ENCODE measurements at regions not wholly inside any gene's neighbourhood (a gene's known extent, or its start where the extent isn't known, plus 50 kb on each side); places are given as distances from the start of the nearest gene placed in this dataset.

DNA sequence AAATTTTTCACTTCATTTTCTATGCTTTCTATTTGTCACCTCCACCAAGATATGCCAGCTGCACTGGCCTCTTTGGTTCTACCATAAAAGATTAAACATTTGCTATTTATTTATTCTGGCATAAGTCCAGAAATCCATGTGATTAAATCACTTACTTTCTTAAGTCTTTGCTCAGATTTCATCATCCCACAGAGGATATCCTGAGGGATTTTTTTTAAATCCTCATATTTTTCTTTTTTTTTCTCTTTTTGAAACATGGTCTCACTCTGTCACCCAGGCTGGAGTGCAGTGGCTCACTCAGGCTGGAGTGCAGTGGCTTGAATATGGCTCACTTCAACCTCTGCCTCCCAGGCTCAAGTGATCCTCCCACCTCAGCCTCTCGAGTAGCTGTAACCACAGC is 645.4 kb upstream of the ATXN7L3B start:
- H3K36me3 ChIP-seq (ENCODE audit: insufficient read depth) = no peaks in the 10 kb centered on the region
- H3K4me3 ChIP-seq = no peak overlapping the region
- ATAC-seq (no peak), DNase-seq (ENCODE audit: low spot score) (no peak)
- H3K4me3 Mint-ChIP-seq = no peak overlapping the region
- H3K27me3 ChIP-seq (ENCODE audit: insufficient read depth) = no peaks in the 10 kb centered on the region
- H3K9me2 ChIP-seq (ENCODE audit: insufficient read depth) = peaks cover 5% of the 10 kb centered on the region; the same call in 1 of the 2 replicates
- H2AFZ ChIP-seq = no peak overlapping the region
- H3K27ac ChIP-seq (ENCODE audit: low read depth) = no peak overlapping the region
- no peaks in the 10 kb centered on the region for H3K27me3 Mint-ChIP-seq (ENCODE audit: insufficient read depth, low read depth, poor library complexity)
- no peaks in the 10 kb centered on the region for H3K4me1 ChIP-seq (ENCODE audit: insufficient read depth)
- no peaks in the 10 kb centered on the region for H4K20me1 ChIP-seq (replicated peaks; ENCODE audit: insufficient read depth)
- no peaks in the 10 kb centered on the region for H3K79me2 ChIP-seq (replicated peaks; ENCODE audit: insufficient read depth)
- peaks cover 9% of the 10 kb centered on the region; the same call in 2 of the 3 replicates for H3K4me1 Mint-ChIP-seq
- H3K4me2 ChIP-seq = no peak overlapping the region
- no peaks in the 10 kb centered on the region; the same call in 2 of the 3 replicates for H3K9me3 Mint-ChIP-seq
- TF ChIP-seq CREB1 (CRISPR knock-in tag; IDR thresholded peaks at IDR 0.05; ENCODE audit: low read depth) (no peak), CTCF (conservative IDR thresholded peaks at IDR 0.05; ENCODE audit: low read depth in 2 of 2) (no peak)
- H3F3A ChIP-seq (replicated peaks; ENCODE audit: low read depth) = no peaks in the 10 kb centered on the region
- no peaks in the 10 kb centered on the region for H3K36me3 Mint-ChIP-seq (ENCODE audit: low read depth)
- H3K27ac Mint-ChIP-seq = no peak overlapping the region

GRCh38 chr12:73898645-73899044 is 639.0 kb upstream of the ATXN7L3B start:
- H3K79me2 ChIP-seq (replicated peaks; ENCODE audit: insufficient read depth) = no peaks in the 10 kb centered on the region
- Mint-ChIP-seq H3K4me3 (no peak overlapping the region), H3K4me1 (no peaks in the 10 kb centered on the region), H3K27ac (no peak overlapping the region), H3K27me3 (ENCODE audit: insufficient read depth, low read depth, poor library complexity) (no peaks in the 10 kb centered on the region), H3K36me3 (ENCODE audit: low read depth) (no peaks in the 10 kb centered on the region), H3K9me3 (no peaks in the 10 kb centered on the region; the same call in 2 of the 3 replicates)
- no peak overlapping the region for H3K27ac ChIP-seq (ENCODE audit: low read depth)
- no peak for ATAC-seq
- no peak for DNase-seq (ENCODE audit: low spot score)
- no peaks in the 10 kb centered on the region for H3K27me3 ChIP-seq (ENCODE audit: insufficient read depth)
- no peaks in the 10 kb centered on the region for H3F3A ChIP-seq (replicated peaks; ENCODE audit: low read depth)
- H3K4me2 ChIP-seq = no peak overlapping the region
- H2AFZ ChIP-seq = no peak overlapping the region
- no peaks in the 10 kb centered on the region; the same call in 1 of the 2 replicates for H3K9me2 ChIP-seq (ENCODE audit: insufficient read depth)
- H3K36me3 ChIP-seq (ENCODE audit: insufficient read depth) = no peaks in the 10 kb centered on the region
- no peak overlapping the region for H3K4me3 ChIP-seq
- no peaks in the 10 kb centered on the region for H3K4me1 ChIP-seq (ENCODE audit: insufficient read depth)
- H4K20me1 ChIP-seq (replicated peaks; ENCODE audit: insufficient read depth) = no peaks in the 10 kb centered on the region
- TF ChIP-seq NANOG (IDR thresholded peaks at IDR 0.05; ENCODE audit: borderline replicate concordance) (no peak), STAT1 (IDR thresholded peaks at IDR 0.05; ENCODE audit: unreplicated experiment) (no peak), CREB1 (CRISPR knock-in tag; IDR thresholded peaks at IDR 0.05; ENCODE audit: low read depth) (no peak), ZNF462 (CRISPR knock-in tag; IDR thresholded peaks at IDR 0.05) (no peak), ETS1 (IDR thresholded peaks at IDR 0.05) (no peak), ZNF114 (CRISPR knock-in tag; IDR thresholded peaks at IDR 0.05) (no peak), EZH2 (IDR thresholded peaks at IDR 0.05; ENCODE audit: low read depth, unreplicated experiment) (no peak)
- TF ChIP-seq, protein P1, sequence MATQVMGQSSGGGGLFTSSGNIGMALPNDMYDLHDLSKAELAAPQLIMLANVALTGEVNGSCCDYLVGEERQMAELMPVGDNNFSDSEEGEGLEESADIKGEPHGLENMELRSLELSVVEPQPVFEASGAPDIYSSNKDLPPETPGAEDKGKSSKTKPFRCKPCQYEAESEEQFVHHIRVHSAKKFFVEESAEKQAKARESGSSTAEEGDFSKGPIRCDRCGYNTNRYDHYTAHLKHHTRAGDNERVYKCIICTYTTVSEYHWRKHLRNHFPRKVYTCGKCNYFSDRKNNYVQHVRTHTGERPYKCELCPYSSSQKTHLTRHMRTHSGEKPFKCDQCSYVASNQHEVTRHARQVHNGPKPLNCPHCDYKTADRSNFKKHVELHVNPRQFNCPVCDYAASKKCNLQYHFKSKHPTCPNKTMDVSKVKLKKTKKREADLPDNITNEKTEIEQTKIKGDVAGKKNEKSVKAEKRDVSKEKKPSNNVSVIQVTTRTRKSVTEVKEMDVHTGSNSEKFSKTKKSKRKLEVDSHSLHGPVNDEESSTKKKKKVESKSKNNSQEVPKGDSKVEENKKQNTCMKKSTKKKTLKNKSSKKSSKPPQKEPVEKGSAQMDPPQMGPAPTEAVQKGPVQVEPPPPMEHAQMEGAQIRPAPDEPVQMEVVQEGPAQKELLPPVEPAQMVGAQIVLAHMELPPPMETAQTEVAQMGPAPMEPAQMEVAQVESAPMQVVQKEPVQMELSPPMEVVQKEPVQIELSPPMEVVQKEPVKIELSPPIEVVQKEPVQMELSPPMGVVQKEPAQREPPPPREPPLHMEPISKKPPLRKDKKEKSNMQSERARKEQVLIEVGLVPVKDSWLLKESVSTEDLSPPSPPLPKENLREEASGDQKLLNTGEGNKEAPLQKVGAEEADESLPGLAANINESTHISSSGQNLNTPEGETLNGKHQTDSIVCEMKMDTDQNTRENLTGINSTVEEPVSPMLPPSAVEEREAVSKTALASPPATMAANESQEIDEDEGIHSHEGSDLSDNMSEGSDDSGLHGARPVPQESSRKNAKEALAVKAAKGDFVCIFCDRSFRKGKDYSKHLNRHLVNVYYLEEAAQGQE (IDR thresholded peaks at IDR 0.05; ENCODE audit: unreplicated experiment) = no peak

Data from GM23338 (cell line).